ENCODE measurements at regions not wholly inside any gene's neighbourhood (a gene's known extent, or its start where the extent isn't known, plus 50 kb on each side); places are given as distances from the start of the nearest gene placed in this dataset.

DNA sequence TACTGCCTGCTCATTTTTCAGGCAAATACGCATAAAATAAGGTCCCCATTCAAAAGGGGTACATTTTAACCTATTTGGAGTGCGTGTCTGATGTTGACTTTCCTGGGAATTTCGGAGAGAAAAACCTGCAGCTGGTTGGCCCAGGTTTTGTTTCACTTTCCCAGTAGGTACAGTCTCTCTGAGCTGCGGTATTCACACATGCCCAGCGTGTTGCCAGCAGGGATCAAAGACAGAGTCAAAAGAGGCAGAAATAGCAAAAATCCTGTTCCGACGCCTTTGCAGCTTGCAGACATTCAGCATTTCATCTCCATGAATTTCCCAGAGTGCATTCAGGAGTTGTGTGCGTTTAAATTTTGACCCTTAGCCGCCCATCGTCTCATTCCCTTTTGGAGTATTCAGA is 855.4 kb upstream of the CELF4 start:
- Mint-ChIP-seq H3K27me3 (no peaks in the 10 kb centered on the region), H3K9me3 (peaks cover 8% of the 10 kb centered on the region), H3K36me3 (ENCODE audit: insufficient read depth) (no peaks in the 10 kb centered on the region), H3K4me3 (no peak overlapping the region), H3K27ac (ENCODE audit: low read depth) (no peak overlapping the region), H3K4me1 (no peaks in the 10 kb centered on the region)
- no peak for DNase-seq (ENCODE audit: low spot score in 2 of 2)
- ATAC-seq (replicated peaks; ENCODE audit: extremely low read depth, poor library complexity, severe bottlenecking), result no peak

DNA sequence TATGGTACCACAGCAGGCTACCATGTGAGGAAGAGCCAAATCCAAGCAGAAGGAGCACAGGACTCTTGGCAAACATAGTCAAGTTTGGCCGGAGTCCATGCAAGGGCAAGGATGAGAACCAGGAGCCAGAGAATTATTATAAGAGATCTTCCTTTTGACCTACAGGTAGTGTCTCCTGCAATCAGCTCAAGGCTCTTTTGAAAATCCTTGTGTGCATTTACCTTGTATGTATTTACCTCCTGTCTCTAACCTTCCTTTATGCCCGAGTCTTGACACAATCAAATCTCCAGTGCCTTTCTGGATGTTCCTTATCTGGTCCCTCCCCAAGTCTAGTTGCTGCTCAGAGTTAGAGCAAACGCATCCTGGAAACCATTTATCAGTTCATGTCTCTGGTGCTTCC is 855.0 kb upstream of the CELF4 start:
- no peak overlapping the region for H3K4me3 Mint-ChIP-seq
- ATAC-seq (replicated peaks; ENCODE audit: extremely low read depth, poor library complexity, severe bottlenecking), result no peak
- H3K9me3 Mint-ChIP-seq, result peaks cover 8% of the 10 kb centered on the region
- H3K4me1 Mint-ChIP-seq, result no peaks in the 10 kb centered on the region
- H3K36me3 Mint-ChIP-seq (ENCODE audit: insufficient read depth), result no peaks in the 10 kb centered on the region
- no peak for DNase-seq (ENCODE audit: low spot score in 2 of 2)
- no peaks in the 10 kb centered on the region for H3K27me3 Mint-ChIP-seq
- no peak overlapping the region for H3K27ac Mint-ChIP-seq (ENCODE audit: low read depth)

- H3K36me3 Mint-ChIP-seq (ENCODE audit: insufficient read depth), result no peaks in the 10 kb centered on the region
- H3K9me3 Mint-ChIP-seq, result peaks cover 12% of the 10 kb centered on the region
Observed at GRCh38 chr18:38415811-38416210, 850.2 kb upstream of the CELF4 start.

DNA sequence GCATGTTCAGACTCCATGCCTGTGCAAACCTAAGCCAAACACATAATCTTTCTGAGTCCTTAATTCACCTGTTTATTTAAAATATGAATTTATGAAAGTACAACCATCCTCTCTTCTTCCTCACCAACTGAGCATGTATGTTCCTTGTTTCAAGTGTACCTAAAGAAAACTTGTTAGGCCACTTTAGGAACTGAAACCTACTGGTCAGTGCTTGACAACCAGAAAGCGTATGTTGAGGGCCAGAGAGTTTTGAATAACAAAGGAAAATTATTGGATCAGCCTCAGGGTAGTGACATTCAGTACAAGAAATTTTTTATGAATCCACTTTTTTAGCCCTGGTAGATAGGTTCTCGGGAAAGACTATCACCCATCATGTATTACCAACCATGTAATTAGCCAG is 847.6 kb upstream of the CELF4 start:
- Mint-ChIP-seq H3K27ac (ENCODE audit: low read depth) (no peak overlapping the region), H3K36me3 (ENCODE audit: insufficient read depth) (no peaks in the 10 kb centered on the region), H3K27me3 (no peaks in the 10 kb centered on the region), H3K9me3 (peaks cover 11% of the 10 kb centered on the region), H3K4me1 (no peaks in the 10 kb centered on the region), H3K4me3 (no peak overlapping the region)
- no peak for DNase-seq (ENCODE audit: low spot score in 2 of 2)
- ATAC-seq (replicated peaks; ENCODE audit: extremely low read depth, poor library complexity, severe bottlenecking), result no peak

More at GRCh38 chr18:38415811-38416210, 850.2 kb upstream of the CELF4 start:
- Mint-ChIP-seq H3K27me3 (no peaks in the 10 kb centered on the region), H3K4me3 (no peak overlapping the region), H3K4me1 (no peaks in the 10 kb centered on the region), H3K27ac (ENCODE audit: low read depth) (no peak overlapping the region)
- no peak for ATAC-seq (replicated peaks; ENCODE audit: extremely low read depth, poor library complexity, severe bottlenecking)
- DNase-seq (ENCODE audit: low spot score in 2 of 2), result no peak

GRCh38 chr18:38406607-38407006 is 841.0 kb upstream of the CELF4 start:
- ATAC-seq (replicated peaks; ENCODE audit: extremely low read depth, poor library complexity, severe bottlenecking) (no peak), DNase-seq (ENCODE audit: low spot score in 2 of 2) (no peak)
- H3K36me3 Mint-ChIP-seq (ENCODE audit: insufficient read depth), result no peaks in the 10 kb centered on the region
- H3K4me3 Mint-ChIP-seq, result no peak overlapping the region
- peaks cover 17% of the 10 kb centered on the region for H3K9me3 Mint-ChIP-seq
- H3K27me3 Mint-ChIP-seq, result no peaks in the 10 kb centered on the region
- no peak overlapping the region for H3K27ac Mint-ChIP-seq (ENCODE audit: low read depth)
- no peaks in the 10 kb centered on the region for H3K4me1 Mint-ChIP-seq

DNA sequence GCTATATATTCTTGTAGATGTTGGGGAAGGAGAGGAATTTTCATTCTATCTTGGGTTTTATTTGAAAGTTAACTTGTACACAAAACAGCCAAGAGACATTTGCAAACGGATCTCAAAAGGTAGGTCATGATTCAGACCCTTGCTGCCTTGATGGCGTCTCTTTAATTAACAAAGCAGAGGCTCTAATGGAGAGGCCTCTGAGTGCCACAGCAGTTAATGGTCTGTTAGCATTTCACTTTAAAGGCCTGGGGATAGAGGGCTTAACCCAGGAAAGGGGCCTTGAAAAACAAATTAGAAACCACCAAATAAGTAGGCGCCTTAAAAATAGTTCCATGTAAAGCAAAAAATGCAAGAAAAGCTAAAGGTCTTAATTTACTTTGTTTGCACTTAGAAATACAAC is 836.9 kb upstream of the CELF4 start:
- Mint-ChIP-seq H3K9me3 (peaks cover 7% of the 10 kb centered on the region), H3K4me3 (no peak overlapping the region), H3K27me3 (no peaks in the 10 kb centered on the region), H3K4me1 (no peaks in the 10 kb centered on the region), H3K27ac (ENCODE audit: low read depth) (no peak overlapping the region), H3K36me3 (ENCODE audit: insufficient read depth) (no peaks in the 10 kb centered on the region)
- ATAC-seq (replicated peaks; ENCODE audit: extremely low read depth, poor library complexity, severe bottlenecking) (no peak), DNase-seq (ENCODE audit: low spot score in 2 of 2) (no peak)

- Mint-ChIP-seq H3K4me3 (no peak overlapping the region), H3K9me3 (peaks cover 22% of the 10 kb centered on the region), H3K27me3 (no peaks in the 10 kb centered on the region), H3K27ac (ENCODE audit: low read depth) (no peak overlapping the region), H3K4me1 (no peaks in the 10 kb centered on the region), H3K36me3 (ENCODE audit: insufficient read depth) (no peaks in the 10 kb centered on the region)
- ATAC-seq (replicated peaks; ENCODE audit: extremely low read depth, poor library complexity, severe bottlenecking) (no peak), DNase-seq (ENCODE audit: low spot score in 2 of 2) (no peak)
Observed at GRCh38 chr18:38397094-38397493, 831.5 kb upstream of the CELF4 start.

DNA sequence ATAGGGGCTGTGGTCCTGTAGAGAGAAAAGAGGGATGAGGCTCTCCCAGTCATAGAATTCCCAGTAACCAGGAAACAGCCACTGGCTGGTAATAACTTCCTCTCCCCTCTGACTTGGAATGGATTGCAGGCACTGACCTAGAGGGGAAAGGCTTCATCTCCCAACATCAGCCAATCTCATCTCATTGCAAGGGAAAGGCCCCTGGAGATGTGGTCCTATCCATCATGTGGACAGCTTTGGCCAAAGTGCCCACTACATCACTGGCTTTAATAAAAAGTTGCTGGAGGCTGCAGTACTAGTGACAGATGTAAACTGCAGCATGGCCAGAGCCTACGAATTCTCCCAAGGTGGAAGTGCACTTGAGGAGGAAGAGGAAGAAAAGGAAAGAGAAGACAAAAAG is 820.5 kb upstream of the CELF4 start:
- no peaks in the 10 kb centered on the region for H3K36me3 Mint-ChIP-seq (ENCODE audit: insufficient read depth)
- DNase-seq (ENCODE audit: low spot score in 2 of 2) (no peak), ATAC-seq (replicated peaks; ENCODE audit: extremely low read depth, poor library complexity, severe bottlenecking) (no peak)
- H3K4me1 Mint-ChIP-seq, result no peaks in the 10 kb centered on the region
- H3K27ac Mint-ChIP-seq (ENCODE audit: low read depth), result no peak overlapping the region
- no peak overlapping the region for H3K4me3 Mint-ChIP-seq
- peaks cover 15% of the 10 kb centered on the region for H3K9me3 Mint-ChIP-seq
- H3K27me3 Mint-ChIP-seq, result no peaks in the 10 kb centered on the region

GRCh38 chr18:38369772-38370690 is 804.4 kb upstream of the CELF4 start:
- Mint-ChIP-seq H3K27me3 (no peaks in the 10 kb centered on the region), H3K27ac (ENCODE audit: low read depth) (no peak overlapping the region), H3K4me3 (no peak overlapping the region), H3K9me3 (peaks cover 16% of the 10 kb centered on the region), H3K4me1 (no peaks in the 10 kb centered on the region), H3K36me3 (ENCODE audit: insufficient read depth) (no peaks in the 10 kb centered on the region)
- ATAC-seq (replicated peaks; ENCODE audit: extremely low read depth, poor library complexity, severe bottlenecking) (no peak), DNase-seq (ENCODE audit: low spot score in 2 of 2) (no peak)

GRCh38 chr18:38368886-38369285 is 803.3 kb upstream of the CELF4 start:
- Mint-ChIP-seq H3K4me1 (no peaks in the 10 kb centered on the region), H3K27ac (ENCODE audit: low read depth) (no peak overlapping the region), H3K9me3 (peaks cover 19% of the 10 kb centered on the region), H3K36me3 (ENCODE audit: insufficient read depth) (no peaks in the 10 kb centered on the region), H3K27me3 (no peaks in the 10 kb centered on the region), H3K4me3 (no peak overlapping the region)
- ATAC-seq (replicated peaks; ENCODE audit: extremely low read depth, poor library complexity, severe bottlenecking) (no peak), DNase-seq (ENCODE audit: low spot score in 2 of 2) (no peak)

DNA sequence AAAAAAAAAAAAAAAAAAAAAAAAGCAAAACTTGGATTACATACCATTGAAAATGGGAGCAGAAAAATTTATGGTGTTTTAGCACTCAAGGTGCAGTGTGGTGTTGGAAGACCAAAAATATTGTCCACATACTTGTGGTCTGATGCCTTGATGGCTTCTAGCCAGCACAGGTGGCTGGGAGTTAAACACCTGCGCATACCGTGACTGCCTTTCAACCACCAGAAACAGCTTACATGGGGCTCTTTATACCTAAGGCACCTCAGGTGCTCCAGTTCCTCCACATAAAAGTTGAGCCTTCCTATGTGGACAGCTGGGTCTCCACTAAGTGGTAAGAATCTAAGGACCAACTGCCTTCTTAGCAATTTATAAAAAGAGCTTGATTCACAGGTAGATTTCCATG is 802.6 kb upstream of the CELF4 start:
- H3K27me3 Mint-ChIP-seq, result no peaks in the 10 kb centered on the region
- no peak overlapping the region for H3K27ac Mint-ChIP-seq (ENCODE audit: low read depth)
- ATAC-seq (replicated peaks; ENCODE audit: extremely low read depth, poor library complexity, severe bottlenecking), result no peak

DNA sequence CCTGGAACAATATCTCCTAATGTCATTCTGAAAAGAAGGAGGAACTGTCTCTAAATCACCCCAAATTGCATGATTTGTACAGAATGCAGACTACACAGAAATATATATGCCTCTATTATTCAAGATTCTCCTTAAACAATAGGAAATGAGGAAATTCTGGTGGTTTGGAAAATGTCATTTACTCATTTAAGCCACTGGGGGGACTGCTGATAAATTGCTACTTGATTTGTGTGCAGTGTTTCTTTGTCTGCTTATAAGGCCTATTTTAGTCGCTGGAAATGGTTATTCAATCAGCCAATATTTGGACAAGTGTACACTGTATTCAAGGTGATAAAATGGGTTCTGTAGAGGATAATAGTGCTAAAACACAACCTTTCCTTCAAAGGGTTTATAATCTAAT is 801.9 kb upstream of the CELF4 start:
- H3K27me3 Mint-ChIP-seq, result no peaks in the 10 kb centered on the region
- peaks cover 2% of the 10 kb centered on the region for H3K36me3 Mint-ChIP-seq (ENCODE audit: insufficient read depth)
- no peak overlapping the region for H3K4me3 Mint-ChIP-seq
- DNase-seq (ENCODE audit: low spot score in 2 of 2) (no peak), ATAC-seq (replicated peaks; ENCODE audit: extremely low read depth, poor library complexity, severe bottlenecking) (no peak)
- H3K9me3 Mint-ChIP-seq, result peaks cover 21% of the 10 kb centered on the region
- no peaks in the 10 kb centered on the region for H3K4me1 Mint-ChIP-seq
- H3K27ac Mint-ChIP-seq (ENCODE audit: low read depth), result no peak overlapping the region

More for the DNA sequence above, 802.6 kb upstream of the CELF4 start:
- peaks cover 2% of the 10 kb centered on the region for H3K36me3 Mint-ChIP-seq (ENCODE audit: insufficient read depth)
- DNase-seq (ENCODE audit: low spot score in 2 of 2), result no peak
- H3K9me3 Mint-ChIP-seq, result peaks cover 21% of the 10 kb centered on the region
- H3K4me3 Mint-ChIP-seq, result no peak overlapping the region
- H3K4me1 Mint-ChIP-seq, result no peaks in the 10 kb centered on the region

DNA sequence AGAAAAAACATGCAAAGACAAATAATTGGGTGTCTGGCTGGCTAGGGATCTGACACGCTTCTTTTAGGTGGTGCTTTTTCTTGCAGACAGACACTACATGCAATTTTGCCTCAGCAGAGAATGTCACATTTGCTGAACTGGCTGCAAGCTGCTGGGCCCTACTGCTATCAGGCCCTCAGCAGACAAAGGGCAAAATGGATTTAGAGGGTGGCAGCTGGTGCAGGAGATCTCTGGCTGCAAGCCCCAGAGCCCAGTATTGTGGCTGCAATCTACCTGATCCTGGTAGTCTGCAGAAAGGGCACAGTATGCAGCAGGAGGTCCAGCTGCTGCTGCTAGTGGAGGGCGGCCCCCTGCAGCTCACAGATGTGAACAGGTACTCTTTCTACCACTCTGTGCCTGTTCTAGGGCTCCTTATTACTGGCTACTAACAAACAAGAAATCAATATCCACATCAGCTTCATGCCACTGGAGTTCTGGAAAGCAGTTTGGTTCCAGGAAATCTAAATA is 796.7 kb upstream of the CELF4 start:
- Mint-ChIP-seq H3K27me3 (no peaks in the 10 kb centered on the region), H3K4me3 (no peak overlapping the region), H3K9me3 (peaks cover 29% of the 10 kb centered on the region), H3K4me1 (no peaks in the 10 kb centered on the region), H3K27ac (ENCODE audit: low read depth) (no peak overlapping the region), H3K36me3 (ENCODE audit: insufficient read depth) (peaks cover 2% of the 10 kb centered on the region)
- no peak for DNase-seq (ENCODE audit: low spot score in 2 of 2)
- ATAC-seq (replicated peaks; ENCODE audit: extremely low read depth, poor library complexity, severe bottlenecking), result no peak

Data from central memory CD8-positive, alpha-beta T cell (primary cell).